Uterus (tissue), 2 donors: ENCODE measurements at regions not wholly inside any gene's neighbourhood (a gene's known extent, or its start where the extent isn't known, plus 50 kb on each side); places are given as distances from the start of the nearest gene placed in this dataset.

Source experiments
- POLR2A ChIP-seq, 2 donors: fragments of 450-650 bp; IDR thresholded peaks; one replicate each; pipeline ENCODE4 v1.6.1; 2016; ENCODE audit warnings: antibody characterized with exemption in 2 of 2, mild to moderate bottlenecking in 1 of 2, moderate library complexity in 1 of 2
- TF ChIP-seq, protein P1 (sequence below), 4 experiments: fragments of 200-600 bp in 2 of 4; fragments of 450-650 bp in 2 of 4; sonication (generic) in 2 of 4; IDR thresholded peaks; one replicate each; pipeline ENCODE4 v1.5.1; 2016 to 2019; ENCODE audit warnings: antibody characterized with exemption in 4 of 4, mild to moderate bottlenecking in 2 of 4, moderate library complexity in 1 of 4

DNA sequence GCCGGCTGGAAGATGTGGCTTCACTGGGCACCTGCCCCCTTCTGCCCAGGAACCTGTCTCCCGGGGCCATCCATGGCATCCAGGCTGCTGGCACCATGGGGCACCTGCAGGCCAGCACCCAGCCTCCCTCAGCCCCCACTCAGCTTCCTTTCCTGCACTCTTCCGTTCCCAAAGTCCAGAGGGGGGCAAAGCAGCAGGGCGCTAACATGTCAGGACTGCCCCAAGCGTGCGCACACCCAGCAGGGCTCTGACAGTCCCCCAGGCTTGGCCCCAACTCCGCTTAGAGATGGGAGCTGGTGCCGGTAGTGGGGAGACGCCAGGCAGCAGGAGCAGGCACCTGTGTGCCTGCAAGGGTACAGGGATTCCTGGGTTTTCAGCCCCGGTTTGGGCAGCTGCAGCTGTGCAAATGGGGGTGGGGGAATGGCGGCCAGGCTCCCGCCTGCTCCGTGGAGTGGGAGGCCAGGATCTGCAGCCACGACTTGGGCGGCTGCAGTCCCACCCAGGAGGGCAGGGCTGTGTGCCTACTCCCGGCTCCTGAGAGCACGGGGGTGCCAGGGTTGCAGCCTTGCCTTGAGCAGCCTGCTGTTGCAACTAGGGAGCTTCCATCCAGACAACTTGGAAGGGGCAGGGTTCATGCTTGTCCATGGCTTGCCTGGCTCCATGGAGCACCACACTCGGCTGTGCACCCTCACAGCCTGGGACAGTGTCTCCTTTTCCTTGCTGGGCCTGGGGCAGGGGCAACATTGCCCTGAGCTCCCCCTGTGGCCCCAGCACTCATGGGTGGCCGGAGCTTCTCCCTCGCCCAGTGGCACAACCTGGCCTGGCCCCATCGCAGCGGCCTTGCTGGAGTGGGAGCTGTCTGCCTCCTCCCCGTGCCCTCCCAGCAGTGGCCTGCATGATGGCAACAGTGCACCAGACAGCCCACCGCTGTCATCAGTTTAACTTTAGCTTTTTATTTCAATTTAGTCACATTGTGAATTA is 561.1 kb downstream of the MTRR start:
- TF ChIP-seq, protein P1, sequence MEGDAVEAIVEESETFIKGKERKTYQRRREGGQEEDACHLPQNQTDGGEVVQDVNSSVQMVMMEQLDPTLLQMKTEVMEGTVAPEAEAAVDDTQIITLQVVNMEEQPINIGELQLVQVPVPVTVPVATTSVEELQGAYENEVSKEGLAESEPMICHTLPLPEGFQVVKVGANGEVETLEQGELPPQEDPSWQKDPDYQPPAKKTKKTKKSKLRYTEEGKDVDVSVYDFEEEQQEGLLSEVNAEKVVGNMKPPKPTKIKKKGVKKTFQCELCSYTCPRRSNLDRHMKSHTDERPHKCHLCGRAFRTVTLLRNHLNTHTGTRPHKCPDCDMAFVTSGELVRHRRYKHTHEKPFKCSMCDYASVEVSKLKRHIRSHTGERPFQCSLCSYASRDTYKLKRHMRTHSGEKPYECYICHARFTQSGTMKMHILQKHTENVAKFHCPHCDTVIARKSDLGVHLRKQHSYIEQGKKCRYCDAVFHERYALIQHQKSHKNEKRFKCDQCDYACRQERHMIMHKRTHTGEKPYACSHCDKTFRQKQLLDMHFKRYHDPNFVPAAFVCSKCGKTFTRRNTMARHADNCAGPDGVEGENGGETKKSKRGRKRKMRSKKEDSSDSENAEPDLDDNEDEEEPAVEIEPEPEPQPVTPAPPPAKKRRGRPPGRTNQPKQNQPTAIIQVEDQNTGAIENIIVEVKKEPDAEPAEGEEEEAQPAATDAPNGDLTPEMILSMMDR (IDR thresholded peaks at IDR 0.05) = no peak
- no peak for TF ChIP-seq POLR2A (IDR thresholded peaks at IDR 0.05)
